Astrocyte (in vitro differentiated cells and primary cell): ENCODE measurements at regions not wholly inside any gene's neighbourhood (a gene's known extent, or its start where the extent isn't known, plus 50 kb on each side); places are given as distances from the start of the nearest gene placed in this dataset.

Source experiments
- EZH2 ChIP-seq: IDR thresholded peaks from 2 replicates; pipeline ENCODE4 v1.6.1; 2012; ENCODE audit warnings: mild to moderate bottlenecking, low read length, inconsistent platforms; ENCODE audit not compliant: insufficient read depth
- TF ChIP-seq, protein P1 (sequence below): IDR thresholded peaks from 2 replicates; pipeline ENCODE4 v1.5.1; 2011; ENCODE audit warnings: low read depth, mild to moderate bottlenecking, inconsistent platforms, low read length, moderate library complexity; ENCODE audit not compliant: insufficient read depth

DNA sequence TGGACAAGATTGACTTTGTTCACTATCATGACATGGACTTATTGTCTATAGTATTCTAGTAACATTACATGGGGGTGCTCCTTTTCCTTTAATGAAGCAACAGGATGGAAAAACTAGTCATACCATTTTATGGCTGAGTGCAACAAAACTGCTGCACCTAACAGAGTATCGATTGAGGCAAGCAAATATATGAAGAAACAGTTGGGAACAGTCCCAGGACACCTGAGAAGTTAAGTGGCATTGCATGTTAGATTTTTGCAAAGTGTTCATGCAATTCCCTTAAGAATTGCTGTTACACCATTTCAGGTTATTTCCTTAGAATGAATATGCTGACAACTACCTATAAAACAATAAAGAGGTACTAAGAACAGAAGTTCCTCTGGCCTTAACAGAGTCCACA is 541.5 kb upstream of the ANO3 start:
- TF ChIP-seq, protein P1, sequence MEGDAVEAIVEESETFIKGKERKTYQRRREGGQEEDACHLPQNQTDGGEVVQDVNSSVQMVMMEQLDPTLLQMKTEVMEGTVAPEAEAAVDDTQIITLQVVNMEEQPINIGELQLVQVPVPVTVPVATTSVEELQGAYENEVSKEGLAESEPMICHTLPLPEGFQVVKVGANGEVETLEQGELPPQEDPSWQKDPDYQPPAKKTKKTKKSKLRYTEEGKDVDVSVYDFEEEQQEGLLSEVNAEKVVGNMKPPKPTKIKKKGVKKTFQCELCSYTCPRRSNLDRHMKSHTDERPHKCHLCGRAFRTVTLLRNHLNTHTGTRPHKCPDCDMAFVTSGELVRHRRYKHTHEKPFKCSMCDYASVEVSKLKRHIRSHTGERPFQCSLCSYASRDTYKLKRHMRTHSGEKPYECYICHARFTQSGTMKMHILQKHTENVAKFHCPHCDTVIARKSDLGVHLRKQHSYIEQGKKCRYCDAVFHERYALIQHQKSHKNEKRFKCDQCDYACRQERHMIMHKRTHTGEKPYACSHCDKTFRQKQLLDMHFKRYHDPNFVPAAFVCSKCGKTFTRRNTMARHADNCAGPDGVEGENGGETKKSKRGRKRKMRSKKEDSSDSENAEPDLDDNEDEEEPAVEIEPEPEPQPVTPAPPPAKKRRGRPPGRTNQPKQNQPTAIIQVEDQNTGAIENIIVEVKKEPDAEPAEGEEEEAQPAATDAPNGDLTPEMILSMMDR: no peak
- no peak for TF ChIP-seq EZH2
